ENCODE measurements at regions not wholly inside any gene's neighbourhood (a gene's known extent, or its start where the extent isn't known, plus 50 kb on each side); places are given as distances from the start of the nearest gene placed in this dataset.

GRCh38 chr20:22684072-22684762, 99.8 kb upstream of the FOXA2 start:
- peak; percentile 22 for DNase-seq (ENCODE audit: extremely low read depth, low read depth)
- peak; percentile 80 for TF ChIP-seq CTCF (IDR thresholded peaks at IDR 0.05; ENCODE audit: low read depth, low read length, missing control alignments)
- no peak overlapping the region for H3K4me3 ChIP-seq (replicated peaks; ENCODE audit: low read depth, low read length)

DNA sequence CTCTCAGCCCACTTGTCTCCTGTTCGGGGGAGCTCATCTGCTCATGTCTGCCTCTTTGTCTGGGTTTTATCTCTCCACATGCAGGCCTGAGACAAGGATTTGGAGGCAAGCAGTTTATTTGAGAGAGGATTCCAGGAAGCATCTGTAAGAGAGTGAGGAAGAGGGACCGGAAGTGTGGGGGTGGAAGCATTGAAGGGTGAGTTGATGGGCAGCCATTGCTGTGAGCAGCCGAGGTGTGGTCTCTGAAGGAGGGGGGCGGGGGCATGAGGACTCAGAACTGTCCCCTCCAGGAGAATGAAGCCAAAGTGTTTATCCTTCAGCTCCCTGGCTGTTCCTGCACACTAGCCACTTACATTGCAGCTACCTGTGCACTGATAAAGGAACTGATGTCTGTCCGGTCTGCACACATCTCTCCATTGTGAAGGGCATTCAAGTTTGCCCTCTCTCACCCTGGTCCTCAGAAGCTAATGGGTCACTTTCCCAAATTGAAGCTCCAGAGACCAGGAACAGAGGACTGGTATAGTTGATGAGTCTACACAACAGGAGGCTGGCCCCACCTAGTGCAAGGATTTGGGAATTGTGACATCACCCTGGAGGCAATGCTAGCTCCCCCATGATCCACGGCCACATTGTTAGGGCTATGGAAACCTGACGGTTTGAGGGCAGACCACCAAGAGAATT, 100.5 kb upstream of the FOXA2 start:
- no peak for TF ChIP-seq CTCF (IDR thresholded peaks at IDR 0.05; ENCODE audit: low read depth, low read length, missing control alignments)
- DNase-seq (ENCODE audit: extremely low read depth, low read depth) = no peak
- no peak overlapping the region for H3K4me3 ChIP-seq (replicated peaks; ENCODE audit: low read depth, low read length)

DNA sequence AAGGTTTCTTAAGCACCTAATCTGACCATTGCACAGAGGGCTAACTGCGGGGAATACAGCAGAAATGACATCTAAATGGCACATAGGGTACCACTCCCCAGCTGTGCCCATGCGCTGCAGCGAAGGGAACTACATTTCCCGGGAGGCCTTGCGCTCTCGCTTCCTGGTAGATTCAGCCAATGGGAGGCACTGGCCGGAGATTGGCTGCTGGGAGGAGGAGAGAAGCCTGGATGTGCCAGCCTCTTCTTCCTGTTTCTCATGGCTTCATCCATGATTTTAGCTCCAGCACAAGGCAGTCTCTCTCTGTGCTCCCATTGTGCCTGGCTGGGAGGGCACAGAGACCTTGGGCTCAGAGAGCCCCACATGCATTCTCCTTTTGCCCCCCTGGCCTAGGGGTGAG, 101.7 kb upstream of the FOXA2 start:
- no peak for DNase-seq (ENCODE audit: extremely low read depth, low read depth)
- no peak for TF ChIP-seq CTCF (IDR thresholded peaks at IDR 0.05; ENCODE audit: low read depth, low read length, missing control alignments)
- no peak overlapping the region for H3K4me3 ChIP-seq (replicated peaks; ENCODE audit: low read depth, low read length)

DNA sequence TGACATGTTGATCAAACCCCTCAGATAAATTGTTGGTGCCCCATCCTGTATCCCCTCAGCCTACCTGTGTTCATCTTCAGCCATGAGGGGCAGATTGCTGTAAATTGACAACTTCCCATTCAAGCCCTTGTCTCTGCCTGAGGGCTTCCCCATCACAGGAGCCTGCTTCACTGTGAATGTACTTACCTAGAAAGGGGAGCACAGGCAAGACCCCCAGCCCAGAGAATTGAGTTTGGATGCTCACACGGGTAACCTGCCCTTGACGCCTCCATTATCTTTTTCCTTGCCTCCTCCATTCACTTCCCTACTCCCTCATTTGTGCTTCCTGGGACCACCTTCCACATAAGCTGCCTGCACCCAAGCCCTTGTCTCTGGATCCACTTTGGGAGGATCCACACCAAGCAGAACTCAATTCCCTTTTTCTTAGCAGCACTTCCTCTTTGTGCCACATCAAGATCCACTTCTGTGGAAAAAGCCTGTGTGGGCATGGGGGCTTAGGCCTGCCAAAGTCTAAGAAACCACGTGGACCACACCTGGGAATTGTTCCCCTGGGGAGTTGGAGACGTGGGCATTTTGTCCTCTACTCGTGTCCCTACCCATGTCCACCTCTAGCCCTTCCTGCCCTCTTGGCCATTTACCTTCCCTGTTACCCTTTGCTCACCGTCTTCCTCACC, 103.4 kb upstream of the FOXA2 start:
- no peak for DNase-seq (ENCODE audit: extremely low read depth, low read depth)
- TF ChIP-seq CTCF (IDR thresholded peaks at IDR 0.05; ENCODE audit: low read depth, low read length, missing control alignments) = no peak
- no peak overlapping the region for H3K4me3 ChIP-seq (replicated peaks; ENCODE audit: low read depth, low read length)

- DNase-seq (ENCODE audit: extremely low read depth, low read depth) = no peak
- TF ChIP-seq CTCF (IDR thresholded peaks at IDR 0.05; ENCODE audit: low read depth, low read length, missing control alignments) = no peak
- no peak overlapping the region for H3K4me3 ChIP-seq (replicated peaks; ENCODE audit: low read depth, low read length)
These were observed 104.1 kb upstream of the FOXA2 start for GRCh38 chr20:22688485-22688884.

DNA sequence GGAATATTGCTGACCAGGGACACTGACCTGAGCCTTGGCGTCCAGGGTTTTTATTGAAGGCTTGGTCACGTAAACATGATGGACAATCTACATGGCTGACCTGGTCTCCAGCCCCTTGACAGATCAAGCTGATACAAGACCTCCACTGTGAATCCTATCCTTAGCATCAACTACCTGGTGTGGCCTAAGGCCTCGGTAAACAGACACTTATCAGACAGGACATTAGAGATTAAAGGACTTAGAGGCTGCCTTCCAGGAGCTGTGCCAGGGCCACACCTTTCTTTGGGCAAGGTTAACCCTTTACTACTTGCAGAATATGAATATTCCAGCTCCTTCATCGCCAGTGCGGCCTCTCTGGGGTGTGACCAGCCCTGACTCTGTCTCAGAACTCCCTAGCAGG, 104.9 kb upstream of the FOXA2 start:
- no peak for DNase-seq (ENCODE audit: extremely low read depth, low read depth)
- no peak overlapping the region for H3K4me3 ChIP-seq (replicated peaks; ENCODE audit: low read depth, low read length)
- no peak for TF ChIP-seq CTCF (IDR thresholded peaks at IDR 0.05; ENCODE audit: low read depth, low read length, missing control alignments)

Data from HFF-Myc (cell line).